HEK293 (cell line): ENCODE measurements at regions not wholly inside any gene's neighbourhood (a gene's known extent, or its start where the extent isn't known, plus 50 kb on each side); places are given as distances from the start of the nearest gene placed in this dataset.

Source experiments
- CTCF ChIA-PET: fragments of 350-600 bp; formaldehyde crosslinking; extraction: SDS; loops from one replicate; lab custom pipeline; 2021; ENCODE audit warnings: antibody characterized with exemption; lab: Yijun Ruan, JAX
- POLR2A ChIA-PET: fragments of 300-600 bp; formaldehyde crosslinking; extraction: SDS; loops from one replicate; lab custom pipeline; 2020; ENCODE audit warnings: antibody characterized with exemption, inconsistent platforms; lab: Yijun Ruan, JAX
- H3K27ac ChIP-seq: fragments of 200-500 bp; sonication (Bioruptor generic); 2 replicates; pipeline ENCODE4 v1.5.1; 2014; ENCODE audit warnings: low read depth, low read length, control low read depth, inconsistent platforms; ENCODE audit errors: extremely low read depth
- H3K36me3 ChIP-seq, 2 experiments: fragments of 200-500 bp in 1 of 2; sonication (Bioruptor generic) in 1 of 2; 1 replicate in 1 of 2; 2 replicates in 1 of 2; pipeline ENCODE4 v1.5.1; 2014 to 2017; ENCODE audit warnings: inconsistent platforms in 2 of 2, low read length in 2 of 2; ENCODE audit not compliant: control insufficient read depth in 2 of 2, insufficient read depth in 1 of 2
- H3K4me1 ChIP-seq: fragments of 200-500 bp; sonication (Bioruptor generic); 2 replicates; pipeline ENCODE4 v1.5.1; 2014; ENCODE audit warnings: mild to moderate bottlenecking, low read length, inconsistent platforms; ENCODE audit not compliant: control insufficient read depth, insufficient read depth
- H3K4me3 ChIP-seq: 2 replicates; pipeline ENCODE4 v1.5.1; 2011; ENCODE audit warnings: low read depth, mild to moderate bottlenecking, control low read depth, low read length, moderate library complexity
- H3K9me3 ChIP-seq: fragments of 200-500 bp; sonication (Bioruptor generic); 2 replicates; pipeline ENCODE4 v1.5.1; 2014; ENCODE audit warnings: low read depth, low read length, inconsistent platforms; ENCODE audit not compliant: control insufficient read depth, insufficient read depth
- BCL11B ChIP-seq: fragments of 450-650 bp; formaldehyde crosslinking; IDR thresholded peaks from 2 replicates; pipeline ENCODE4 v1.5.1; 2016; ENCODE audit warnings: low read depth, missing biosample characterization, missing genetic modification characterization
- GLI4 ChIP-seq: fragments of 450-650 bp; formaldehyde crosslinking; IDR thresholded peaks from 2 replicates; pipeline ENCODE4 v1.5.1; 2016; ENCODE audit warnings: missing biosample characterization, missing genetic modification characterization
- KLF10 ChIP-seq: fragments of 450-650 bp; IDR thresholded peaks from 2 replicates; pipeline ENCODE4 v1.5.1; 2018; ENCODE audit warnings: missing biosample characterization, mild to moderate bottlenecking, missing genetic modification characterization
- OSR2 ChIP-seq: fragments of 450-650 bp; formaldehyde crosslinking; IDR thresholded peaks from 2 replicates; pipeline ENCODE4 v1.5.1; 2016; ENCODE audit warnings: missing biosample characterization, missing genetic modification characterization
- PATZ1 ChIP-seq: fragments of 450-650 bp; formaldehyde crosslinking; IDR thresholded peaks from 2 replicates; pipeline ENCODE4 v1.5.1; 2016; ENCODE audit warnings: missing biosample characterization, missing genetic modification characterization
- SETDB1 ChIP-seq: IDR thresholded peaks from one replicate; pipeline ENCODE4 v1.6.1; 2017; ENCODE audit warnings: mild to moderate bottlenecking, low read length, moderate library complexity, mixed read lengths; ENCODE audit not compliant: insufficient read length
- YY1 ChIP-seq: fragments of 450-650 bp; formaldehyde crosslinking; IDR thresholded peaks from 2 replicates; pipeline ENCODE4 v1.5.1; 2018; ENCODE audit warnings: missing biosample characterization, missing genetic modification characterization
- ZBTB1 ChIP-seq: fragments of 450-650 bp; formaldehyde crosslinking; IDR thresholded peaks from 2 replicates; pipeline ENCODE4 v1.5.1; 2016; ENCODE audit warnings: missing biosample characterization, missing genetic modification characterization
- ZBTB10 ChIP-seq: fragments of 450-650 bp; formaldehyde crosslinking; IDR thresholded peaks from 2 replicates; pipeline ENCODE4 v1.5.1; 2016; ENCODE audit warnings: missing biosample characterization, missing genetic modification characterization
- ZBTB17 ChIP-seq: fragments of 450-650 bp; formaldehyde crosslinking; IDR thresholded peaks from 2 replicates; pipeline ENCODE4 v1.5.1; 2016; ENCODE audit warnings: missing biosample characterization, missing genetic modification characterization
- ZBTB21 ChIP-seq: fragments of 450-650 bp; formaldehyde crosslinking; IDR thresholded peaks from 2 replicates; pipeline ENCODE4 v1.5.1; 2017; ENCODE audit warnings: missing biosample characterization, missing genetic modification characterization
- ZNF121 ChIP-seq: fragments of 450-650 bp; formaldehyde crosslinking; IDR thresholded peaks from 2 replicates; pipeline ENCODE4 v1.5.1; 2016; ENCODE audit warnings: missing biosample characterization, missing genetic modification characterization
- ZNF174 ChIP-seq: fragments of 450-650 bp; formaldehyde crosslinking; IDR thresholded peaks from 2 replicates; pipeline ENCODE4 v1.5.0; 2017; ENCODE audit warnings: missing biosample characterization, mild to moderate bottlenecking, missing genetic modification characterization
- ZNF18 ChIP-seq: fragments of 450-650 bp; formaldehyde crosslinking; IDR thresholded peaks from 2 replicates; pipeline ENCODE4 v1.5.1; 2016; ENCODE audit warnings: missing biosample characterization, missing genetic modification characterization
- ZNF23 ChIP-seq: fragments of 450-650 bp; formaldehyde crosslinking; IDR thresholded peaks from 2 replicates; pipeline ENCODE4 v1.5.1; 2016; ENCODE audit warnings: missing biosample characterization, missing genetic modification characterization, borderline replicate concordance
- ZNF280C ChIP-seq: fragments of 450-650 bp; formaldehyde crosslinking; IDR thresholded peaks from 2 replicates; pipeline ENCODE4 v1.5.1; 2016; ENCODE audit warnings: missing biosample characterization, missing genetic modification characterization
- ZNF366 ChIP-seq: fragments of 450-650 bp; formaldehyde crosslinking; conservative IDR thresholded peaks from 2 replicates; pipeline ENCODE4 v1.5.1; 2016; ENCODE audit warnings: missing biosample characterization, missing genetic modification characterization
- ZNF600 ChIP-seq: fragments of 450-650 bp; formaldehyde crosslinking; IDR thresholded peaks from 2 replicates; pipeline ENCODE4 v1.5.1; 2016; ENCODE audit warnings: missing biosample characterization, missing genetic modification characterization
- ZNF785 ChIP-seq: fragments of 450-650 bp; formaldehyde crosslinking; IDR thresholded peaks from 2 replicates; pipeline ENCODE4 v1.5.1; 2016; ENCODE audit warnings: missing biosample characterization, missing genetic modification characterization
- ZNF791 ChIP-seq: fragments of 450-650 bp; formaldehyde crosslinking; IDR thresholded peaks from 2 replicates; pipeline ENCODE4 v1.5.1; 2016; ENCODE audit warnings: missing biosample characterization, missing genetic modification characterization
- ZNF843 ChIP-seq: fragments of 450-650 bp; formaldehyde crosslinking; IDR thresholded peaks from 2 replicates; pipeline ENCODE4 v1.5.1; 2016; ENCODE audit warnings: missing biosample characterization, missing genetic modification characterization
- ZXDB ChIP-seq: fragments of 450-650 bp; formaldehyde crosslinking; IDR thresholded peaks from 2 replicates; pipeline ENCODE4 v1.5.1; 2016; ENCODE audit warnings: missing biosample characterization, missing genetic modification characterization
- TF ChIP-seq, protein P1 (sequence below): fragments of 450-650 bp; formaldehyde crosslinking; conservative IDR thresholded peaks from 2 replicates; pipeline ENCODE4 v1.5.1; 2016; ENCODE audit warnings: low read depth, missing biosample characterization, missing genetic modification characterization

DNA sequence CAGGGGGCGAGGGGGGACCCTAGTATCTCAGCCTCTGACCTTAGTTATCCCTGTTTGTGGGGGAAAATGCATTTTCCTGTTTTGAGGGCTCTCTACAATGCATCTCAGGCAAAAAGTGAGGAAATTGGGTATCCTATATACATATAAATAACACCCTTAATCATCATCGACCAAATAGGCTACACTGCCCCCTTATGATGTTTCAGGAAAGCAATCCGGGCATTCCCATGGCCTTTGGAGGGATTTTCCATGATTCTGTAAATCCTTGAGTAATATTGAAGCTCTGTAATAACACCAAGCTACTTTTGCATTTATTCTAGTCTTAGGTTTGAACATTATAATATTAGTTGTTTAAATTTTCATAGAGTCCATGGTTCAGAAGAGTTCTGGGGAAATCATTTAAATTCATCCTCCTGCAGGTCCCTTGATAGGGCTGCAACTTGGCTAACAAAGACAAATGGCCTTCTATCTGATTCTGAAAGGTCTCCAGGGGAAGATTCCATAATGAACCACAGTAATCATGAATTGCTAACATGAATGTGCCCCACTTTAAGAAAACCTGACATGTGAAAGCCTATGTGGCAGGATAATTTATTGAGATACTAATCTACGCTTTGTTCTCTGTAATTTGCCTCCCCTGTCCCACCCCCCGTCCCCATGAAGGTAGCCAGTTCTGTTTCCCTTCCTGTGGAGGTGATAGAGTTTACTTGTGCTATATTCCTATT lies 91.5 kb upstream of the SCOC start:
- no peak for TF ChIP-seq ZNF23 (tag by site-specific recombination)
- TF ChIP-seq ZXDB, result no peak
- no peak for TF ChIP-seq KLF10 (tag by site-specific recombination)
- TF ChIP-seq ZNF791 (tag by site-specific recombination), result no peak
- TF ChIP-seq ZBTB10 (tag by site-specific recombination), result no peak
- no peak for TF ChIP-seq ZBTB1 (tag by site-specific recombination)
- no peak for TF ChIP-seq ZBTB21 (tag by site-specific recombination)
- no peak for TF ChIP-seq ZBTB17
- TF ChIP-seq GLI4 (tag by site-specific recombination), result no peak
- no peak for TF ChIP-seq ZNF843 (tag by site-specific recombination)
- no peak for TF ChIP-seq ZNF785
- TF ChIP-seq OSR2 (tag by site-specific recombination), result no peak
- TF ChIP-seq YY1 (tag by site-specific recombination), result no peak
- no peak for TF ChIP-seq ZNF121 (tag by site-specific recombination)
- no peak for TF ChIP-seq ZNF280C
- TF ChIP-seq SETDB1, result no peak
- no peak for TF ChIP-seq ZNF366 (tag by site-specific recombination)
- TF ChIP-seq, all 188 proteins: peak for 0
- Histone ChIP-seq H3K4me3 (no peak overlapping the region), H3K36me3 (no peaks in the 10 kb centered on the region), H3K9me3 (no peaks in the 10 kb centered on the region), H3K4me1 (no peaks in the 10 kb centered on the region), H3K27ac (no peak overlapping the region)
- ChIA-PET CTCF (interaction anchor here (0.7 kb wide), 1 partner anchor 157 kb away, joined by 3 read pairs; no protein-coding TSS in a partner anchor), POLR2A (no interaction called here)

- ChIA-PET POLR2A (no interaction called here), CTCF (no interaction called here)
- Histone ChIP-seq H3K4me3 (no peak overlapping the region), H3K4me1 (no peaks in the 10 kb centered on the region), H3K9me3 (no peaks in the 10 kb centered on the region), H3K36me3 (no peaks in the 10 kb centered on the region), H3K27ac (no peak overlapping the region)
- no peak for TF ChIP-seq ZNF600 (tag by site-specific recombination)
- TF ChIP-seq BCL11B (tag by site-specific recombination), result no peak
- TF ChIP-seq, protein P1, sequence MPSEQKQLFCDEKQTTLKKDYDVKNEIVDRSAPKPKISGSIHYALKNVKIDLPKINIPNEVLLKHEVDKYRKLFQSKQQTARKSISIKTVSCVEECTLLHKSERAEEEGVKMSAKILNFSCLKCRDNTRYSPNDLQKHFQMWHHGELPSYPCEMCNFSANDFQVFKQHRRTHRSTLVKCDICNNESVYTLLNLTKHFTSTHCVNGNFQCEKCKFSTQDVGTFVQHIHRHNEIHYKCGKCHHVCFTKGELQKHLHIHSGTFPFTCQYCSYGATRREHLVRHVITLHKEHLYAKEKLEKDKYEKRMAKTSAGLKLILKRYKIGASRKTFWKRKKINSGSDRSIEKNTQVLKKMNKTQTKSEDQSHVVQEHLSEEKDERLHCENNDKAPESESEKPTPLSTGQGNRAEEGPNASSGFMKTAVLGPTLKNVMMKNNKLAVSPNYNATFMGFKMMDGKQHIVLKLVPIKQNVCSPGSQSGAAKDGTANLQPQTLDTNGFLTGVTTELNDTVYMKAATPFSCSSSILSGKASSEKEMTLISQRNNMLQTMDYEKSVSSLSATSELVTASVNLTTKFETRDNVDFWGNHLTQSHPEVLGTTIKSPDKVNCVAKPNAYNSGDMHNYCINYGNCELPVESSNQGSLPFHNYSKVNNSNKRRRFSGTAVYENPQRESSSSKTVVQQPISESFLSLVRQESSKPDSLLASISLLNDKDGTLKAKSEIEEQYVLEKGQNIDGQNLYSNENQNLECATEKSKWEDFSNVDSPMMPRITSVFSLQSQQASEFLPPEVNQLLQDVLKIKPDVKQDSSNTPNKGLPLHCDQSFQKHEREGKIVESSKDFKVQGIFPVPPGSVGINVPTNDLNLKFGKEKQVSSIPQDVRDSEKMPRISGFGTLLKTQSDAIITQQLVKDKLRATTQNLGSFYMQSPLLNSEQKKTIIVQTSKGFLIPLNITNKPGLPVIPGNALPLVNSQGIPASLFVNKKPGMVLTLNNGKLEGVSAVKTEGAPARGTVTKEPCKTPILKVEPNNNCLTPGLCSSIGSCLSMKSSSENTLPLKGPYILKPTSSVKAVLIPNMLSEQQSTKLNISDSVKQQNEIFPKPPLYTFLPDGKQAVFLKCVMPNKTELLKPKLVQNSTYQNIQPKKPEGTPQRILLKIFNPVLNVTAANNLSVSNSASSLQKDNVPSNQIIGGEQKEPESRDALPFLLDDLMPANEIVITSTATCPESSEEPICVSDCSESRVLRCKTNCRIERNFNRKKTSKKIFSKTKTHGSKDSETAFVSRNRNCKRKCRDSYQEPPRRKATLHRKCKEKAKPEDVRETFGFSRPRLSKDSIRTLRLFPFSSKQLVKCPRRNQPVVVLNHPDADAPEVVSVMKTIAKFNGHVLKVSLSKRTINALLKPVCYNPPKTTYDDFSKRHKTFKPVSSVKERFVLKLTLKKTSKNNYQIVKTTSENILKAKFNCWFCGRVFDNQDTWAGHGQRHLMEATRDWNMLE, result no peak
- no peak for TF ChIP-seq ZNF18 (tag by site-specific recombination)
- no peak for TF ChIP-seq ZNF174 (tag by site-specific recombination)
- no peak for TF ChIP-seq PATZ1 (tag by site-specific recombination)
Observed at GRCh38 chr4:140277576-140277975, 95.9 kb upstream of the SCOC start.
